ENCODE measurements at regions not wholly inside any gene's neighbourhood (a gene's known extent, or its start where the extent isn't known, plus 50 kb on each side); places are given as distances from the start of the nearest gene placed in this dataset.
"Not testable (repeated sequence)": the region's sequence is repeated elsewhere in the genome, so short reads cannot be mapped to it uniquely, and the experiment has no call there.

- DNase-seq, result no peak
Measured at GRCh38 chr13:78133511-78133910, 214.9 kb upstream of the EDNRB start.

GRCh38 chr13:78131811-78132210 lies 213.2 kb upstream of the EDNRB start:
- peak; percentile 15 for DNase-seq

GRCh38 chr13:78131346-78131745 lies 212.7 kb upstream of the EDNRB start:
- DNase-seq, result no peak

- DNase-seq, result peak; percentile 42
Measured at GRCh38 chr13:78129823-78130222, 211.2 kb upstream of the EDNRB start.

- DNase-seq, result no peak
Measured at GRCh38 chr13:78129359-78129758, 210.7 kb upstream of the EDNRB start.

GRCh38 chr13:78121459-78122348 lies 203.1 kb upstream of the EDNRB start:
- peak; percentile 84 for DNase-seq

GRCh38 chr13:78121001-78121400 lies 202.4 kb upstream of the EDNRB start:
- DNase-seq, result no peak

- DNase-seq, result not testable (repeated sequence)
Measured at GRCh38 chr13:78120144-78120543, 201.5 kb upstream of the EDNRB start.

GRCh38 chr13:78117070-78117469 lies 198.4 kb upstream of the EDNRB start:
- not testable (repeated sequence) for DNase-seq

GRCh38 chr13:78105656-78106055 lies 187.0 kb upstream of the EDNRB start:
- DNase-seq, result no peak

GRCh38 chr13:78103936-78104335 lies 185.3 kb upstream of the EDNRB start:
- peak; percentile 47 for DNase-seq

GRCh38 chr13:78102741-78103140 lies 184.1 kb upstream of the EDNRB start:
- no peak for DNase-seq

GRCh38 chr13:78102121-78102677 lies 183.6 kb upstream of the EDNRB start:
- DNase-seq, result peak; percentile 67

GRCh38 chr13:78100486-78100885 lies 181.9 kb upstream of the EDNRB start:
- no peak for DNase-seq

- DNase-seq, result no peak
Measured at GRCh38 chr13:78098249-78098648, 179.6 kb upstream of the EDNRB start.

GRCh38 chr13:78096221-78096620 lies 177.6 kb upstream of the EDNRB start:
- no peak for DNase-seq

GRCh38 chr13:78087966-78088678 lies 169.5 kb upstream of the EDNRB start:
- DNase-seq, result no peak

- DNase-seq, result peak; percentile 80
Measured at GRCh38 chr13:78085434-78086225, 167.0 kb upstream of the EDNRB start.

- no peak for DNase-seq
Measured at GRCh38 chr13:78084401-78084800, 165.8 kb upstream of the EDNRB start.

- no peak for DNase-seq
Measured at GRCh38 chr13:78078168-78078567, 159.5 kb upstream of the EDNRB start.

GRCh38 chr13:78067290-78067689 lies 148.7 kb upstream of the EDNRB start:
- no peak for DNase-seq

GRCh38 chr13:78065141-78065540 lies 146.5 kb upstream of the EDNRB start:
- no peak for DNase-seq

GRCh38 chr13:78061806-78062205 lies 143.2 kb upstream of the EDNRB start:
- DNase-seq, result no peak

All from OCI-M1 (cell line).